ENCODE measurements at regions not wholly inside any gene's neighbourhood (a gene's known extent, or its start where the extent isn't known, plus 50 kb on each side); places are given as distances from the start of the nearest gene placed in this dataset.

DNA sequence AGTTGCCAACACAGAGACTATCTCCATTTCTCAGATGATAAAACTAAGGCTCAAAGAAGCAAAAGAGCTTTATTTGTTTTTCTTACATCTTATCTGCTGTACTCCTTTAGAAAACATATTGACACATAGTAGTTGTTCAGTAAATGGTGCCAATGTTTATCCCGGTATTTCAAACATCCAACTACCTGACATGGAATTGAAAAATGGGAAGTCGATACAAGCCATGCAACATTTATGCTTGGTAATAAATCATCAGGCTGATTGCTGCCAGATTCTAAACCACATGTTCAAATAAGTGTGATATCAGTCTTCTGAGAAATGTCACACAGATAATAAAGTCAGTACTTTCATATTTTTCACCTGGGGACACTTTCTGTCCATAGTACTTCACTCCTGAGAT, 65.8 kb upstream of the C10orf120 start:
- H3K4me3 ChIP-seq (ENCODE audit: low read length) = no peak overlapping the region
- DNase-seq (ENCODE audit: low read depth) = no peak
- TF ChIP-seq, protein P1, sequence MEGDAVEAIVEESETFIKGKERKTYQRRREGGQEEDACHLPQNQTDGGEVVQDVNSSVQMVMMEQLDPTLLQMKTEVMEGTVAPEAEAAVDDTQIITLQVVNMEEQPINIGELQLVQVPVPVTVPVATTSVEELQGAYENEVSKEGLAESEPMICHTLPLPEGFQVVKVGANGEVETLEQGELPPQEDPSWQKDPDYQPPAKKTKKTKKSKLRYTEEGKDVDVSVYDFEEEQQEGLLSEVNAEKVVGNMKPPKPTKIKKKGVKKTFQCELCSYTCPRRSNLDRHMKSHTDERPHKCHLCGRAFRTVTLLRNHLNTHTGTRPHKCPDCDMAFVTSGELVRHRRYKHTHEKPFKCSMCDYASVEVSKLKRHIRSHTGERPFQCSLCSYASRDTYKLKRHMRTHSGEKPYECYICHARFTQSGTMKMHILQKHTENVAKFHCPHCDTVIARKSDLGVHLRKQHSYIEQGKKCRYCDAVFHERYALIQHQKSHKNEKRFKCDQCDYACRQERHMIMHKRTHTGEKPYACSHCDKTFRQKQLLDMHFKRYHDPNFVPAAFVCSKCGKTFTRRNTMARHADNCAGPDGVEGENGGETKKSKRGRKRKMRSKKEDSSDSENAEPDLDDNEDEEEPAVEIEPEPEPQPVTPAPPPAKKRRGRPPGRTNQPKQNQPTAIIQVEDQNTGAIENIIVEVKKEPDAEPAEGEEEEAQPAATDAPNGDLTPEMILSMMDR (conservative IDR thresholded peaks at IDR 0.05; ENCODE audit: low read depth, low read length) = no peak

DNA sequence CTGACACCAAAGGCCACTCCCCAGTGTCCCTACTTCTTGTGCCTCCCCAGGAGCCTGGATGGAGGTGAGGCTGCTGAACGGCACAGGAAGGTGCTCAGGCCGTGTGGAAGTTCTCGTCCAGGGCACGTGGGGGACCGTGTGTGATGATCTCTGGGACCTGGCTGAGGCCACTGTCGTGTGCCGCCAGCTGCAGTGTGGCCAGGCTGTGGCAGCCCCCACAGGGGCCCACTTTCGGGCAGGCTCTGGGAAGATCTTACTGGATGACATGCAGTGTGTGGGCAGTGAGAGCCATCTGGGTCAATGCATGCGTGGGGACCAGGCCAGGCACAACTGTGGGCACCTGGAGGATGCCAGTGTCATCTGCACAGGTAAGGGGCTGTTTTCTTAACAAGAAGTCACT, 57.0 kb upstream of the C10orf120 start:
- TF ChIP-seq, protein P1 (conservative IDR thresholded peaks at IDR 0.05; ENCODE audit: low read depth, low read length) = no peak
- no peak for DNase-seq (ENCODE audit: low read depth)

DNA sequence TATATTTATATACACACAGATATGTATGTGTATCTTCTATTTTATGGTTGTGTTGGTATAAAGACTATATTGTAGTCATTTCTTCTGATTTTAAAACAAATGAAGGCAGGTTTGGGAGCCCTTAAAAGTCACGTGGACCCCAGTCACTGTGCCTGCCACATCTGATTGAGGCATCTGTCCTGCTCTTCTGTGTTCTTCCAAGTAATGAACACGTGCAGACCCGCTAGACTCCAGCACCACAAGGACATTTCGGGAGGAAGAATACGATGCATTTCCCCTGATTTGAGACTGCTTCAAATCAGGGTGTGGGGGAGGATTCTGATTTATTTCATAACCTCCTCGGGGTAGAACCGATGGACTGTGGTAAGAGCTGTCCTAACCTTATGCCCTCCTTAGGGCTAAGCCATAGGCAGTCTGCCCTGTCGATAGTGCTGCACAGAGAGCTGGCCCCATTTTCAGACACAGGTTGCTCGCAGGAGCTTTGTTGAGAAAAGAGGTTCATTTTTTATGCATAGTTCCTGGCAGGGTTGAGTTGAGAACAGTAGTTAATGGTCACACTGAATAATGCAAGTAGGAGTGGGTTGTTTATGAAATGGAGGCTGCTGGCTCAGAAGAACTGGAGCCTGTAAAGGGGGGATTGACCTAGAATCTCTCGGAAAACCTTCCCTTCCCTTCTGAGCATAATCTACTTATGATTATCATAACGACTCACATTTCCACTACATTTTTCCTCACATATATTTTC, 55.0 kb upstream of the C10orf120 start:
- no peak for DNase-seq (ENCODE audit: low read depth)
- TF ChIP-seq, protein P1 (conservative IDR thresholded peaks at IDR 0.05; ENCODE audit: low read depth, low read length) = no peak
- no peak overlapping the region for H3K4me3 ChIP-seq (ENCODE audit: low read length)

More for the DNA sequence above, 57.0 kb upstream of the C10orf120 start:
- H3K4me3 ChIP-seq (ENCODE audit: low read length) = no peak overlapping the region

DNA sequence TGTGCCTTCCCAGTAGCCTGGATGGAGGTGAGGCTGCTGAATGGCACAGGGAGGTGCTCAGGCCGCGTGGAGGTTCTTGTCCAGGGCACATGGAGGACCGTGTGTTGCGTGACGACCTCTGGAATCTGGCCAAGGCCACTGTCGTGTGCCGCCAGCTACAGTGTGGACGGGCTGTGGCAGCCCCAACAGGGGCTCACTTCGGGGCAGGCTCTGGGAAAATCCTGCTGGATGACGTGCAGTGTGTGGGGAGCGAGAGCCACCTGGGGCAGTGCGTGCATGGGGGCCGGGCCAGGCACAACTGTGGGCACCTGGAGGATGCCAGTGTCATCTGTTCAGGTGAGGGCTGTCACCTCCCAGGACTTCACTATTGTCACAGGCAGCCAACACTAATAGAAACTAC, 50.2 kb upstream of the C10orf120 start:
- TF ChIP-seq, protein P1 (conservative IDR thresholded peaks at IDR 0.05; ENCODE audit: low read depth, low read length) = no peak
- no peak for DNase-seq (ENCODE audit: low read depth)
- H3K4me3 ChIP-seq (ENCODE audit: low read length) = no peak overlapping the region

Measured in retinal pigment epithelial cell (primary cell).